LNCaP clone FGC (cell line): ENCODE measurements at regions not wholly inside any gene's neighbourhood (a gene's known extent, or its start where the extent isn't known, plus 50 kb on each side); places are given as distances from the start of the nearest gene placed in this dataset.

Source experiments
- DNase-seq: peaks from one replicate; pipeline ENCODE4 v3.0.0-alpha.2; 2011; ENCODE audit warnings: low read depth
- H3K4me3 ChIP-seq: 2 replicates; pipeline ENCODE4 v1.5.1; 2011; ENCODE audit warnings: mild to moderate bottlenecking, low read depth, low read length, control low read depth
- CTCF ChIP-seq: IDR thresholded peaks from 2 replicates; pipeline ENCODE4 v1.5.1; 2012; ENCODE audit warnings: mild to moderate bottlenecking; ENCODE audit not compliant: control insufficient read depth, insufficient read depth; ENCODE audit errors: extremely low read depth

- no peak for DNase-seq
- no peak overlapping the region for H3K4me3 ChIP-seq
- TF ChIP-seq CTCF = no peak
Measured at GRCh38 chr9:119483153-119483552, 113.9 kb upstream of the BRINP1 start.

GRCh38 chr9:119477197-119477596, 108.0 kb upstream of the BRINP1 start:
- no peak overlapping the region for H3K4me3 ChIP-seq
- no peak for TF ChIP-seq CTCF
- no peak for DNase-seq

GRCh38 chr9:119458068-119458467, 88.8 kb upstream of the BRINP1 start:
- no peak for TF ChIP-seq CTCF
- H3K4me3 ChIP-seq = no peak overlapping the region
- DNase-seq = no peak

- no peak for DNase-seq
- H3K4me3 ChIP-seq = no peak overlapping the region
- TF ChIP-seq CTCF = no peak
Measured at GRCh38 chr9:119453980-119454379, 84.7 kb upstream of the BRINP1 start.

- DNase-seq = no peak
- no peak for TF ChIP-seq CTCF
- H3K4me3 ChIP-seq = no peak overlapping the region
Measured at GRCh38 chr9:119453490-119453911, 84.3 kb upstream of the BRINP1 start.

GRCh38 chr9:119451426-119451825, 82.2 kb upstream of the BRINP1 start:
- no peak for DNase-seq
- no peak overlapping the region for H3K4me3 ChIP-seq
- no peak for TF ChIP-seq CTCF

GRCh38 chr9:119443179-119443578, 73.9 kb upstream of the BRINP1 start:
- no peak overlapping the region for H3K4me3 ChIP-seq
- TF ChIP-seq CTCF = no peak
- no peak for DNase-seq
